Effector memory CD8-positive, alpha-beta T cell (primary cell): ENCODE measurements at regions not wholly inside any gene's neighbourhood (a gene's known extent, or its start where the extent isn't known, plus 50 kb on each side); places are given as distances from the start of the nearest gene placed in this dataset.

Experiments
- ATAC-seq: fragments of 150-1000 bp; cut with Tn5 transposase; replicated peaks from 2 replicates; pipeline ENCODE4 v1.10.0; 2021; ENCODE audit warnings: mild to moderate bottlenecking, moderate library complexity
- DNase-seq, 3 experiments: peaks; one replicate each; pipeline ENCODE4 v3.0.0; 2021
- H3K27ac Mint-ChIP-seq, 2 donors: one replicate each; pipeline ENCODE4 v1.8.0; 2022; ENCODE audit warnings: mild to moderate bottlenecking in 2 of 2, mixed read lengths in 2 of 2, moderate library complexity in 2 of 2
- H3K27me3 Mint-ChIP-seq, 2 donors: one replicate each; pipeline ENCODE4 v1.8.0; 2022; ENCODE audit warnings: mixed read lengths in 2 of 2
- H3K36me3 Mint-ChIP-seq: one replicate; pipeline ENCODE4 v1.8.0; 2022; ENCODE audit warnings: mild to moderate bottlenecking, moderate library complexity, mixed read lengths; ENCODE audit not compliant: insufficient read depth
- H3K4me1 Mint-ChIP-seq, 2 donors: one replicate each; pipeline ENCODE4 v1.8.0; 2022; ENCODE audit warnings: low read depth in 2 of 2, mixed read lengths in 2 of 2
- H3K4me3 Mint-ChIP-seq, 2 donors: one replicate each; pipeline ENCODE4 v1.8.0; 2022; ENCODE audit warnings: mild to moderate bottlenecking in 2 of 2, mixed read lengths in 2 of 2, moderate library complexity in 2 of 2
- H3K9me3 Mint-ChIP-seq, 2 donors: one replicate each; pipeline ENCODE4 v1.8.0; 2022; ENCODE audit warnings: mixed read lengths in 2 of 2

DNA sequence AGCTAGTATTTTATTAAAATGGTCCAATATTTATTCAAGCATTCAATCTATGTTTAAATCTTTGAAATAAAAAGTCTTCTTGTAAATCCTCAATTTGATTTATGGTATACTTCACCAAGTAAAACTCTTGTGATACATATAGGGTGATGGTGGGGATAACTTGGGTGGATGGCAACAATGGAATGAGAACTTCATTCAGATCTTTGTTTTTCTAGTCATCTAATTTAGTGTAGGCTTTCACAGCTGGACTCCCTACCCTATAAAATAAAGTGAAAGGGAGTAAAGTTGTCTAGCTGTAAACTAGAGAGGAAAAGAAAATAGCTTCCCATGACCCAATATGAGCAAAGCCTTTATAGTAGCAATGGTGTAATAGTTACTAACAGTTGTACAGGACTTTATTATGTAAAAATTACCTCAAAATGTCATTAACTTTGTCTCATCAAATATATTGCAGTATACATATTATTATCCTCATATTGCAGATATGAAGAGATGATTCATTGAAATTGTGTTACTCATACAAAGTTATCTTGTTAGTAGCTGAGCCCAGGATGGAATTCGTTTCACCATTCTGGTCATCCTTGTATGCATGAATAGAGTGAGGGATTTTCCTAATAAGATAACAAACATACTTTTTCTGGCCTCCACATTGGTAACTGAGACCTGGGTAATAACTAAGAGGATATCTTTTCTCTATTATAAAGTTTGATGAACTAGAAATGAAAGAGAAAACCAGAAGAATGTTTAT lies 1377.7 kb upstream of the ADGRL4 start:
- DNase-seq (no peak), ATAC-seq (no peak)
- H3K27ac Mint-ChIP-seq = no peak overlapping the region
- no peaks in the 10 kb centered on the region for H3K4me1 Mint-ChIP-seq
- no peak overlapping the region for H3K4me3 Mint-ChIP-seq
- H3K9me3 Mint-ChIP-seq = peaks cover 0 to 4% of the 10 kb centered on the region in 2 donors
- H3K27me3 Mint-ChIP-seq = no peaks in the 10 kb centered on the region
- no peaks in the 10 kb centered on the region for H3K36me3 Mint-ChIP-seq

DNA sequence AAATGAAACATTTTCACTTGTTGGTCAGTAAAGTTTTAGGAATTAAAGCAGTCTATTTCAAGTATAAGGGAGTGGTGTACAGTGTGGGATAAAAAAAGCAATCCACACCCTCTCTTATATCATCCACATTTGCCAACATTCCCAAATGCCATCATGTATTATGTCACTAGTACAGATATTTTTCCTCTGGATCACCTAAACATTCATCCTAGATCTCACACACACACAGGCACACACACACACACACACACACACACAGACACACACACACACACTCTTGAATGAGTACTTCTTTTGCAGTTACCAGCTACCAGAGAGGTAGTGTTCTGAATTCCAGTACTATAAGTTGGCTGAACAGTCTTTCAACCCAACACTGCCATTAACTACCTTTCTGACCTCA lies 1369.1 kb upstream of the ADGRL4 start:
- DNase-seq (no peak), ATAC-seq (no peak)
- H3K27ac Mint-ChIP-seq = no peak overlapping the region
- no peaks in the 10 kb centered on the region for H3K4me1 Mint-ChIP-seq
- H3K4me3 Mint-ChIP-seq = no peak overlapping the region
- peaks cover 6 to 21% of the 10 kb centered on the region in 2 donors for H3K9me3 Mint-ChIP-seq
- H3K27me3 Mint-ChIP-seq = no peaks in the 10 kb centered on the region
- H3K36me3 Mint-ChIP-seq = no peaks in the 10 kb centered on the region

DNA sequence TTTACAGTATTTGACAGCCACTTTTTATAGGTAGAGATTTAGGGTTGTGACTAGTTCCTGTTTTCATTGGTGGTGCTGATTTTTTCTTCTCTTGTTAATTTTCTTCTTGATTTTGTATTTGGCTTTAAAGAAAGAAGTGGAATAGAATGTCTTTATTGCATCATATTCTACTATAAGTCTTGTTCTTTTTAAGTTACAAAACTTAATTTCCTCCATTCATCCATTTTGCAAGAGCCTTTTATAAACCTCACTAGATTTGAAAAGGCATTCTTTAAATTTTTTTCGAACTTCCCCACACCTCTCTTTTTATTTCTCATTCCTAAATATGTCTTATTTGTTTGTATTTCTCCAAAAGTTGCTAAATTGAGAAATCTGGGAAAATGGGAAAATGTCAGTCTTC lies 1368.6 kb upstream of the ADGRL4 start:
- H3K36me3 Mint-ChIP-seq = no peaks in the 10 kb centered on the region
- peaks cover 6 to 21% of the 10 kb centered on the region in 2 donors for H3K9me3 Mint-ChIP-seq
- no peak overlapping the region for H3K4me3 Mint-ChIP-seq
- ATAC-seq (no peak), DNase-seq (no peak)
- H3K27ac Mint-ChIP-seq = no peak overlapping the region
- H3K27me3 Mint-ChIP-seq = no peaks in the 10 kb centered on the region
- no peaks in the 10 kb centered on the region for H3K4me1 Mint-ChIP-seq

DNA sequence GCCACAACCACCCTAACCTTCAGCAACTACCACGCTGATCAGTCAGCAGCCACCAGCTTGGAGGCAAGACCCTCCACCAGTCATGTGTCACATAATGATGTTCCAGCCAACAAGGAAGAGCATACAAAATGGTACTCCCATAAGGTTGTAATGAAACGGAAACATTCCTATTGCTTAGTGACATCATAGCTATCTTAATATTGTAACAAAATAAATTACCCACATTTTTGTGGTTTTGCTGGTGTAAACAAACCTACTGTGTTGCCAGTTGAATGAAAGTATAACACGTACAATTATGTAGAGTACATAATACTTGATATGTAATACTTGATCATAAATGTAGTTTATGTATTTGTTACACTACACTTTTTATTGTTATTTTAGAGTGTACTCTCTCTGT lies 1363.2 kb upstream of the ADGRL4 start:
- no peak for DNase-seq
- Mint-ChIP-seq H3K9me3 (peaks cover 0 to 5% of the 10 kb centered on the region in 2 donors), H3K4me3 (no peak overlapping the region), H3K36me3 (no peaks in the 10 kb centered on the region), H3K27me3 (no peaks in the 10 kb centered on the region), H3K27ac (no peak overlapping the region), H3K4me1 (no peaks in the 10 kb centered on the region)
- no peak for ATAC-seq

DNA sequence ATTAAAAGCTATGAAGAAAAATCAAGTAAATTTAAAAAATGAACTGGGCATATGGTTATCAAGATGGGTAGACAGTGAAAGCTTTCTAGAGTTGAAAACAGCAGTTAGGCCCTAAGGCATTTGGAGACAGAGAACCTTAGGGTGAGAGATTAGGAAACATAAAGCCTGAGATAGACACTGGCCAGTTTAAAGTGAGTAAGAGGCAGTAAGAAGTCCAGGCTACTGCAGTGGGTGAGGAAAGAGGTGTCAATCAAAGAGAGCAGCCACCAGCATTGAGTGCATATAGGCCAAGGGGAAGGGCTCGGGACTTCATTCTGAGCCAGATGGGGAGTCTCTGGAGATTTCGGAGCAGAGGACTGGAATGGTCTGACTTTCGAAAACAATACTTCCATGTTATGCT lies 1360.5 kb upstream of the ADGRL4 start:
- Mint-ChIP-seq H3K36me3 (no peaks in the 10 kb centered on the region), H3K4me3 (no peak overlapping the region), H3K4me1 (no peaks in the 10 kb centered on the region), H3K27me3 (no peaks in the 10 kb centered on the region), H3K27ac (no peak overlapping the region), H3K9me3 (peaks cover 0 to 6% of the 10 kb centered on the region in 2 donors)
- no peak for DNase-seq
- no peak for ATAC-seq

DNA sequence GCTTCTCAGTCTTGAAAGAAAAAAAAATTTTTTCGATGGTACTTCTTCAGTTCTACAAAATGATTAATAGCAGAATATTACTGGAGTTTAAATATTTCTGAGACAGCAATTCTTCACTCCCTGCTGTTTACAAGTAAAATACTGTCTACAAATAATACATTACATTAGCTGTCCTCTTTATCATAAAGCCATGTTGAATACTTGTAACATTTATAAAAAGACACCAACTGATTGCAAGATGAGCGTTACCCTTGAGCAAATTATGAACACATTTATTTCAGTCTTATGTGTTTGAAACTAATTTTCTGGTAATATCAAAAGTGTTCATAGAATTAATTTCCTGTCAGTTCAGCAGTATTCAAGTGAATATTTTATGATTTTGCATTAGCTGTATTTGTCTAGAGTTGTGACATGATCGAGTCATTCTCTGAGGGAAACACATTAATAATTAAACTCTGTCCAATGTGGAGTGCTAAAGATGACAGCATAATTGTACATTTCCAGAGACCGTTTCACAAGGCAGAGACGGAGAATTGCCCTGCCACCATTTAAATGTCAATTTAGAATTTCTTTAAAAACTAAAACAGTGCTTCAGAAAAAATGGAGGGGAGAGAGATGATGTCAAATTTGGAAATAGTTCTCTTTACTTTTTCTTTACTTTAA lies 1359.0 kb upstream of the ADGRL4 start:
- Mint-ChIP-seq H3K27ac (no peak overlapping the region), H3K27me3 (no peaks in the 10 kb centered on the region), H3K4me3 (no peak overlapping the region), H3K4me1 (no peaks in the 10 kb centered on the region), H3K9me3 (peaks cover 5 to 10% of the 10 kb centered on the region in 2 donors), H3K36me3 (no peaks in the 10 kb centered on the region)
- ATAC-seq (no peak), DNase-seq (no peak)

DNA sequence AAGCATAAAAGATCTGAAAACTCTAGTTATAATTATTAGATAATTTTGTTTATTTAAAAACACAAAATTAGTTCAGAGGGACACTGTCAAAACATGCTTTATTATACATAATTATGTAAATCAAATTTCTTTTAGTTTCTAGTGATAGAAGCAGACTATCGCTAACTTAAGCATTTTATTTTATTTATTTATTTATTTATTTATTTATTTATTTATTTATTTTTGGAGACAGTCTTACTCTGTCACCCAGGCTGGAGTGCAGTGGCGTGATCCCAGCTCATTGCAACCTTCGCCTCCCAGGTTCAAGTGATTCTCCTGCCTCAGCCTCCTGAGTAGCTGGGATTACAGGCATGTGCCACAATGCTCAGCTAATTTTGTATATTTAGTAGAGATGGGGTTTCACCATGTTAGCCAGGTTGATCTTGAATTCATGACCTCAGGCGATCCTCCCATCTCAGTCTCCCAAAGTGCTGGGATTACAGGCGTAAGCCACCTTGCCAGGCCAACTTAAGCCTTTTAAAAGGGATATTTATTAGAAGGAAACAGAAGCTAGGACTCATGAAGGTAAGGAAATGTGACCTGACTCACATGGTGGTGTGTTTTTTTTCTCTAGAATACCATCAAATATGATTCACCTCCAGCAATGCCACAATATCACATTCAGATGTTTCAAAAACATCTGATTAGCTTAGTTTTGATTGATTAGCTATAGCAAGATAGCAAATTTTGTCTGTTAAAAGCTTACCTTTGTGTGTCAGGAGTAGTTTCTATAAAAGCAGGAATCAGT lies 1357.4 kb upstream of the ADGRL4 start:
- ATAC-seq (no peak), DNase-seq (no peak)
- Mint-ChIP-seq H3K36me3 (no peaks in the 10 kb centered on the region), H3K27me3 (no peaks in the 10 kb centered on the region), H3K4me1 (no peaks in the 10 kb centered on the region), H3K9me3 (peaks cover 5 to 17% of the 10 kb centered on the region in 2 donors), H3K4me3 (no peak overlapping the region), H3K27ac (no peak overlapping the region)

DNA sequence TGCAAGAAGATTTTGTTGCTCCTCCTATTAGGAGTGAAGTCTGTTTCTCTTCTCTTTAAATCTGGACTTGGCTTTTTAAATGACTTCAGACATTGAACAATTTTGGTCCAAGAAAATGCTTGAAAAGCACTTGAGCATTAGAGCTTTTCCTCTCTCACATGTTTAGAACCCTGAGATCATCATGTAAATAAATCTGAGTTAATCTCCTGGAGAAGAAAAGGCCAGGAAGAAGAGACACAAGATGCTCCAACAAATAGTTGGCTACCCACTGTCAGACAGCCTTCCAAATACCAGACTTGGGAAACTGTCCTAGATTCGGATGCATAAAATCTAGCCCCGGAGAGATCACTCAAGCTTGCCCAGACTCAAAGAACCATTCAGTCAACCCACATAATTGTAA lies 1353.1 kb upstream of the ADGRL4 start:
- Mint-ChIP-seq H3K9me3 (peaks cover 5 to 16% of the 10 kb centered on the region in 2 donors), H3K4me1 (no peaks in the 10 kb centered on the region), H3K36me3 (no peaks in the 10 kb centered on the region), H3K4me3 (no peak overlapping the region), H3K27me3 (no peaks in the 10 kb centered on the region), H3K27ac (no peak overlapping the region)
- DNase-seq (no peak), ATAC-seq (no peak)

DNA sequence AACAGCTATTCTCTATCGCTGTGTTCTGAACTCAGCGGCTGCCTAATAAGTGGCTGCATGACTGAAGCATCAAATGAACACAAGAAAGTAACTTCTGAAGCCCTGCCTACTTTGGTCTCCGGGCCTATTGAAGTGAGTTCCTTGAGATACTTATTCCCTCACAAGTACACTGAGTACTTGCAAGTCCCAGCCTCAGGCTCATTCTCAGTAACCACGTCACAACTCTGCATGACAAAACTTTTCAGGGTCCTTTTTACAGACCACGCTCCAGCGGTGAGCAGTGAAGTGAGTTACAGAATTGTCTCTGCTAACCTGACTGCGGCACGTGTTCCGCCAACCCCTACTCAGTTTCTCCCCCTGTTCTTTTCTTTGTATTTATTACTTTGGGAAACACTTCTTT lies 1342.7 kb upstream of the ADGRL4 start:
- no peaks in the 10 kb centered on the region for H3K36me3 Mint-ChIP-seq
- H3K4me3 Mint-ChIP-seq = no peak overlapping the region
- DNase-seq (no peak), ATAC-seq (no peak)
- no peaks in the 10 kb centered on the region for H3K27me3 Mint-ChIP-seq
- peaks cover 6 to 14% of the 10 kb centered on the region in 2 donors for H3K9me3 Mint-ChIP-seq
- no peak overlapping the region for H3K27ac Mint-ChIP-seq
- H3K4me1 Mint-ChIP-seq = no peaks in the 10 kb centered on the region

DNA sequence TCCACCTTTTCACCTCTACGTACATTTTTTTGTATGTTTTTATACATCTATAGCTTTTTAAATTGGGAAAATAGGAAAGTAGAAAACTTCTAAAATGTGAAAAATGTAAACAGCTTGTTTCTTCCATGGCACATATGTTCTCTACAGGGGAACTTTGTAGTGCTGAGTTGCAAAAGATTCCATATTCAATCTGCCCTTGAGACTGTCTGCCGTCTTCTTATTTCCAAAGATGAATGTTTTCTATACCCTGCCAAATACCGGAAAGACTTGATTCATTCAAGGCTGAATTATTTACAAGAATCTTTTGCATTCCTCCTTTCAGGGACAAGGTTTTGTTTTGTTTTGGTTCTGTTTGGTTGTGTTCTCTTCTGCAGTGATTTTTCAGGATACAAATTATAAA lies 1334.5 kb upstream of the ADGRL4 start:
- H3K36me3 Mint-ChIP-seq = no peaks in the 10 kb centered on the region
- H3K4me1 Mint-ChIP-seq = no peaks in the 10 kb centered on the region
- no peak for ATAC-seq
- no peak overlapping the region for H3K27ac Mint-ChIP-seq
- DNase-seq = no peak
- H3K4me3 Mint-ChIP-seq = no peak overlapping the region
- H3K9me3 Mint-ChIP-seq = peaks cover 13 to 17% of the 10 kb centered on the region in 2 donors
- no peaks in the 10 kb centered on the region for H3K27me3 Mint-ChIP-seq

DNA sequence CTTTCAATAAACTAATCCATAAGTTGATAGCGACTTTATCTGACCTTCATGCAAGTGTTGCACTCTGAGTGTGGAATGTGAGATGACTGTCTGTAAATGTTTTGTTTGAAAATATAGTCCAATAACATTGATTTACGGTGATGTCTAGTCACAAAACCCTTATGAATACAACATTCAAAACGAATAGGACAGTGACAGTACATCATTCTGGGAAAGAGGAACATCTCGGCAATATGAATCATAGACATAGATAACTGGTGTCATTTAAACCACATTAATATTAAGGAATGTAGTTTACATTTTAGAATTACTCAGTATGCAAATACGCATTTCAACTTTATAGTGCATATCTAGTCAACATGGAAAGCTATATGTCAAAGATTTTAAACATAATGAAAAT lies 1311.6 kb upstream of the ADGRL4 start:
- ATAC-seq (no peak), DNase-seq (no peak)
- H3K27ac Mint-ChIP-seq = no peak overlapping the region
- peaks cover 6 to 17% of the 10 kb centered on the region in 2 donors for H3K9me3 Mint-ChIP-seq
- H3K4me3 Mint-ChIP-seq = no peak overlapping the region
- H3K27me3 Mint-ChIP-seq = no peaks in the 10 kb centered on the region
- no peaks in the 10 kb centered on the region for H3K4me1 Mint-ChIP-seq
- no peaks in the 10 kb centered on the region for H3K36me3 Mint-ChIP-seq

DNA sequence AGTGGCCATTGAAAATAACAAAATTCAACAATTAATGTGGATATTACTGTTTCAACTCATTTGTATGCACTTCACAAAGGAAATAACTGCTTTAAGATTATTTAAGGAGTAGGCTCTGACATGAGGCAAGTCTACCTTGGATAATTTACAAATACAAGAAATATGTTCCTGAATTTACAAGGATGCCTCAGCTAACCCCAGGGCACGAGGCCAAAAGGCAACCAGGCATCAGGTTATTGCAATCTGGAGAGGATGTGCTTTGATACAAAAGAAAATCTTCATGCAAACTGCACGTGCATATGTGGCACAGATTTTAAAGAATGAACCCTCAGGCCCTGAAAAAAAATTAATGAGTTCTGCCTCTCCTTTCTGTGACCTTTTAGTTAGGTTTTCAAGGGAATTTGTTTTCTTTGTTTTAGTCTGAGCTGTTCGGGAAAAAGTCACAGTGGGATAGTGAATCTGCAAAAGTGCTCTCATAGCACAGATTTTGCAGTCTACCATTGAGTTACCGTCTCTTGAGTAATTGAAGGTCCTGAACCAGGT lies 1304.2 kb upstream of the ADGRL4 start:
- Mint-ChIP-seq H3K27ac (no peak overlapping the region), H3K27me3 (no peaks in the 10 kb centered on the region), H3K9me3 (peaks cover 7 to 11% of the 10 kb centered on the region in 2 donors), H3K4me3 (no peak overlapping the region), H3K4me1 (no peaks in the 10 kb centered on the region), H3K36me3 (no peaks in the 10 kb centered on the region)
- no peak for ATAC-seq
- DNase-seq = no peak

DNA sequence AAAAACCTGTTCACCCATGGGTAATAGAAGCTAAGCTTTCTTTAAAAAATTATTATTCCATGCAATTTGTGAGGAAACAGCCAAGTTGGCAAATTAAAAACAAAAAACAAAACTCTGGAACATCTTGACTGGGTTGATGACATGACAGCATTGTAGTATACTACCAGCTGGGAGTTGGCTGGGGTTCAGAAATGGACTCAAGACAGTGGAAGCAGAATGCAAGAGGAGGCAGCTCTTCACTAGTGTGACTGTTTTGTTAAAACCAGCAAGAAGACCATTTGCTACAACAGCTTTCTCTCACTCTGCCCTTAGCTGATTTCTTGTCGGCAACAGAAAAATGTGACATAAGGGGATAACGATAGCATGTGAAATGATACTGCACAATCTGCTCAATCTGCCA lies 1298.9 kb upstream of the ADGRL4 start:
- Mint-ChIP-seq H3K9me3 (peaks cover 0 to 1% of the 10 kb centered on the region in 2 donors), H3K27me3 (no peaks in the 10 kb centered on the region), H3K36me3 (no peaks in the 10 kb centered on the region), H3K4me3 (no peak overlapping the region), H3K27ac (no peak overlapping the region), H3K4me1 (no peaks in the 10 kb centered on the region)
- DNase-seq (no peak), ATAC-seq (no peak)
